HCT116 (cell line): ENCODE measurements at regions not wholly inside any gene's neighbourhood (a gene's known extent, or its start where the extent isn't known, plus 50 kb on each side); places are given as distances from the start of the nearest gene placed in this dataset.

Source experiments
- ATAC-seq: fragments of 200-7000 bp; cut with Tn5 transposase; 2 replicates; pipeline ENCODE4 v1.9.1; 2020; ENCODE audit warnings: mild to moderate bottlenecking, moderate library complexity
- BruUV-seq: library from RNA; stranded (reverse); fragments of 400-500 nt; replicated peaks from 2 replicates; lab custom pipeline; 2021; lab: Mats Ljungman, UMichigan
- CTCF ChIA-PET: fragments of 300-600 bp; sonication (Branson Sonifier 250); formaldehyde crosslinking; loops from one replicate; lab custom pipeline; 2021; ENCODE audit warnings: antibody characterized with exemption; lab: Charles Lee
- POLR2A ChIA-PET: fragments of 300-600, 350-600 bp; sonication (Branson Sonifier 250); formaldehyde crosslinking; loops from one replicate; lab custom pipeline; 2021; ENCODE audit warnings: antibody characterized with exemption; lab: Charles Lee
- RAD21 ChIA-PET, 2 experiments: fragments of 300-600 bp; sonication (Branson Sonifier 250); formaldehyde crosslinking; loops; one replicate each; lab custom pipeline; 2023; ENCODE audit warnings: low total read pairs in 2 of 2; ENCODE audit not compliant: uncharacterized antibody in 2 of 2, unreplicated experiment in 2 of 2, low non-redundant PET in 1 of 2; lab: Charles Lee
- DNase-seq: peaks from one replicate; pipeline ENCODE4 v3.0.0-alpha.2; 2010; ENCODE audit warnings: low read depth, low spot score
- H2AFZ ChIP-seq: fragments of 200-600 bp; shearing (Covaris generic), sonication (generic); 2 replicates; pipeline ENCODE4 v1.6.1; 2017; ENCODE audit warnings: low read depth, mixed run types, mixed read lengths, antibody characterized with exemption, low read length; ENCODE audit not compliant: poor library complexity, severe bottlenecking
- H3K27ac ChIP-seq: 2 replicates; pipeline ENCODE4 v1.5.1; 2012; ENCODE audit warnings: low read depth, low read length
- H3K27me3 ChIP-seq: fragments of 200-600 bp; sonication (generic); 2 replicates; pipeline ENCODE4 v1.6.1; 2016; ENCODE audit warnings: mixed run types, low read length, mixed read lengths; ENCODE audit not compliant: insufficient read depth
- H3K36me3 ChIP-seq, 2 experiments: fragments of 200-500 bp in 1 of 2; fragments of 200-600 bp in 1 of 2; sonication (Bioruptor generic) in 1 of 2; sonication (generic) in 1 of 2; 2 replicates each; pipeline versions ENCODE4 v1.5.1 to v1.6.1; 2014 to 2016; ENCODE audit warnings: low read length in 2 of 2, inconsistent platforms in 1 of 2, mixed read lengths in 1 of 2, mixed run types in 1 of 2; ENCODE audit not compliant: insufficient read depth in 2 of 2, control insufficient read depth in 1 of 2
- H3K4me1 ChIP-seq, 2 experiments: fragments of 200-600 bp in 1 of 2; sonication (generic) in 1 of 2; 2 replicates each; pipeline versions ENCODE4 v1.5.1 to v1.6.1; 2012 to 2017; ENCODE audit warnings: low read length in 2 of 2, inconsistent platforms in 1 of 2, mild to moderate bottlenecking in 1 of 2, mixed read lengths in 1 of 2, mixed run types in 1 of 2, moderate library complexity in 1 of 2; ENCODE audit not compliant: insufficient read depth in 2 of 2, control insufficient read depth in 1 of 2
- H3K4me2 ChIP-seq: fragments of 200-600 bp; sonication (generic); 2 replicates; pipeline ENCODE4 v1.6.1; 2017; ENCODE audit warnings: mixed run types, low read length, mixed read lengths
- H3K4me3 ChIP-seq, 2 experiments: fragments of 200-600 bp in 1 of 2; sonication (generic) in 1 of 2; replicated peaks in 1 of 2; 2 replicates each; pipeline ENCODE4 v1.5.1; 2011 to 2016; ENCODE audit warnings: low read length in 2 of 2, control low read depth in 1 of 2, low read depth in 1 of 2, mild to moderate bottlenecking in 1 of 2, mixed read lengths in 1 of 2, mixed run types in 1 of 2
- H3K79me2 ChIP-seq: fragments of 200-600 bp; sonication (generic); 2 replicates; pipeline ENCODE4 v1.6.1; 2017; ENCODE audit warnings: mild to moderate bottlenecking, mixed run types, low read length, moderate library complexity, mixed read lengths; ENCODE audit not compliant: insufficient read depth
- H3K9ac ChIP-seq: fragments of 200-600 bp; sonication (generic); 2 replicates; pipeline ENCODE4 v1.6.1; 2016; ENCODE audit warnings: low read length, mixed read lengths
- H3K9me2 ChIP-seq: fragments of 200-600 bp; sonication (generic), shearing (Covaris generic); 2 replicates; pipeline ENCODE4 v1.6.1; 2017; ENCODE audit warnings: mixed run types, mild to moderate bottlenecking, moderate library complexity; ENCODE audit not compliant: insufficient read depth
- H3K9me3 ChIP-seq, 2 experiments: fragments of 200-500 bp in 1 of 2; fragments of 200-600 bp in 1 of 2; sonication (Bioruptor generic) in 1 of 2; sonication (generic) in 1 of 2; 2 replicates each; pipeline ENCODE4 v1.6.1; 2014 to 2017; ENCODE audit warnings: low read length in 2 of 2, mixed read lengths in 2 of 2, inconsistent platforms in 1 of 2, low read depth in 1 of 2, mild to moderate bottlenecking in 1 of 2, mixed run types in 1 of 2, moderate library complexity in 1 of 2; ENCODE audit not compliant: control insufficient read depth in 1 of 2, insufficient read depth in 1 of 2
- H4K20me1 ChIP-seq: fragments of 200-600 bp; sonication (generic), shearing (Covaris generic); 2 replicates; pipeline ENCODE4 v1.6.1; 2017; ENCODE audit warnings: mixed run types, mild to moderate bottlenecking, moderate library complexity; ENCODE audit not compliant: insufficient read depth
- CBX3 ChIP-seq: IDR thresholded peaks from 2 replicates; pipeline ENCODE4 v1.6.1; 2012; ENCODE audit warnings: low read depth
- CTCF ChIP-seq, 3 experiments: fragments of 200-600 bp in 1 of 3; sonication (generic) in 1 of 3; IDR thresholded peaks in 2 of 3; conservative IDR thresholded peaks in 1 of 3; 2 replicates each; pipeline ENCODE4 v1.5.1; 2012 to 2017; ENCODE audit warnings: low read depth in 2 of 3, low read length in 2 of 3, antibody characterized with exemption in 1 of 3, borderline replicate concordance in 1 of 3, control low read depth in 1 of 3, mild to moderate bottlenecking in 1 of 3, mixed read lengths in 1 of 3, mixed run types in 1 of 3, moderate library complexity in 1 of 3; ENCODE audit not compliant: insufficient read depth in 1 of 3
- EGR1 ChIP-seq: IDR thresholded peaks from 2 replicates; pipeline ENCODE4 v1.6.1; 2012; ENCODE audit warnings: low read depth
- ELF1 ChIP-seq: IDR thresholded peaks from 2 replicates; pipeline ENCODE4 v1.6.1; 2012; ENCODE audit warnings: low read depth, borderline replicate concordance
- EZH2 ChIP-seq: fragments of 200-600 bp; sonication (generic); IDR thresholded peaks from 2 replicates; pipeline ENCODE4 v1.6.1; 2017; ENCODE audit warnings: antibody characterized with exemption, mixed run types
- EZH2phosphoT487 ChIP-seq: fragments of 200-600 bp; IDR thresholded peaks from 2 replicates; pipeline ENCODE4 v1.6.1; 2018; ENCODE audit warnings: antibody characterized with exemption, borderline replicate concordance
- JUND ChIP-seq: IDR thresholded peaks from 2 replicates; pipeline ENCODE4 v1.6.1; 2012
- MAX ChIP-seq: IDR thresholded peaks from 2 replicates; pipeline ENCODE4 v1.6.1; 2012
- POLR2A ChIP-seq: IDR thresholded peaks from 2 replicates; pipeline ENCODE4 v1.7.0; 2011; ENCODE audit warnings: borderline replicate concordance; ENCODE audit not compliant: insufficient read depth, insufficient read length; ENCODE audit errors: extremely low read depth
- RAD21 ChIP-seq: IDR thresholded peaks from 2 replicates; pipeline ENCODE4 v1.6.1; 2012; ENCODE audit warnings: low read depth, mild to moderate bottlenecking
- REST ChIP-seq: IDR thresholded peaks from 2 replicates; pipeline ENCODE4 v1.6.1; 2012; ENCODE audit warnings: low read depth
- SIN3A ChIP-seq: IDR thresholded peaks from 2 replicates; pipeline ENCODE4 v1.6.1; 2012; ENCODE audit warnings: low read depth
- SP1 ChIP-seq: IDR thresholded peaks from 2 replicates; pipeline ENCODE4 v1.6.1; 2012; ENCODE audit warnings: low read depth
- SRF ChIP-seq: IDR thresholded peaks from 2 replicates; pipeline ENCODE4 v1.6.1; 2012; ENCODE audit warnings: low read depth
- TCF7L2 ChIP-seq: IDR thresholded peaks from 2 replicates; pipeline ENCODE4 v1.7.0; 2011; ENCODE audit warnings: borderline replicate concordance, inconsistent platforms; ENCODE audit not compliant: insufficient read depth, insufficient read length; ENCODE audit errors: extremely low read depth
- YY1 ChIP-seq: IDR thresholded peaks from 2 replicates; pipeline ENCODE4 v1.6.1; 2011; ENCODE audit warnings: low read length, low read depth, moderate library complexity, mild to moderate bottlenecking; ENCODE audit not compliant: insufficient replicate concordance; ENCODE audit errors: extremely low read depth
- ZNF274 ChIP-seq: fragments of 200-500 bp; sonication (Bioruptor generic); IDR thresholded peaks from 2 replicates; pipeline ENCODE4 v1.6.1; 2014; ENCODE audit warnings: mild to moderate bottlenecking, low read depth, low read length, inconsistent platforms
- intact Hi-C: fragments of 100-400 bp; cut with micrococcal nuclease; formaldehyde crosslinking; loops from 2 replicates; pipeline ENCODE4 v1.10.0; 2022

DNA sequence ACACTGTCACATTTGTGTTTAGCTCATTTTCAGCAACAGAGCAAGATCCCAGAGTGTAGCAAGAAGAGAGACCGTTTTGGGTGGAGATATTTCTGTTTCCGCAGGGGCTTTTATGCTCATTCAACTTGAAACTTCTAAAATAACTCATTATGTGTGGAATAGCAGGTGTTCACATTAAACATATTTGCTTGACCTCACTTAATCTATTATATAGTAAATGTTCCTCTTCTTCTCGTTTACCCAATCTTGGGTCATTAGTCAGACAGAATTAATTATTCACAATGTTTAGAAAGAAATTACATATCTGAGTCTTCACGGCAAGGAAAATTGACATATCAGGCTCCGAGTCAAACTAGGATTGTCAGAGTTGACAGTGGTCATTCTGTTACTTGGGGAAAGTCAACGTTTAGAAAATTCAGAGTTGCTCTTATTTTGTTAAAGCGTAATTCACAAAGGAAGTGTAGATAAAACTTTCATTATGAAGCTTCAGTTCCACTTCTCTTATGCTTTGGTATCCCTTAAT lies 222.9 kb downstream of the TPRG1 start:
- no peak overlapping the region for H3K9ac ChIP-seq
- no peaks in the 10 kb centered on the region for H3K9me2 ChIP-seq
- CTCF ChIA-PET, result no interaction called here
- no peak overlapping the region for H3K4me3 ChIP-seq
- no TSS peak for BruUV-seq
- H3K4me2 ChIP-seq, result no peak overlapping the region
- POLR2A ChIA-PET, result no interaction called here
- no peak overlapping the region for H2AFZ ChIP-seq
- intact Hi-C loops, result no loop called here
- no peak for DNase-seq
- H3K27ac ChIP-seq, result no peak overlapping the region
- no peaks in the 10 kb centered on the region for H3K36me3 ChIP-seq
- H4K20me1 ChIP-seq, result no peaks in the 10 kb centered on the region
- RAD21 ChIA-PET, result no interaction called here
- ATAC-seq, result no peak
- no peak for TF ChIP-seq SRF
- no peak for TF ChIP-seq ZNF274
- TF ChIP-seq RAD21, result no peak
- TF ChIP-seq ELF1, result no peak
- TF ChIP-seq POLR2A, result no peak
- TF ChIP-seq SP1, result no peak
- no peak for TF ChIP-seq MAX
- H3K4me1 ChIP-seq, result peaks cover 8 to 17% of the 10 kb centered on the region in 2 experiments
- no peaks in the 10 kb centered on the region for H3K9me3 ChIP-seq
- H3K27me3 ChIP-seq, result no peaks in the 10 kb centered on the region
- no peaks in the 10 kb centered on the region for H3K79me2 ChIP-seq

DNA sequence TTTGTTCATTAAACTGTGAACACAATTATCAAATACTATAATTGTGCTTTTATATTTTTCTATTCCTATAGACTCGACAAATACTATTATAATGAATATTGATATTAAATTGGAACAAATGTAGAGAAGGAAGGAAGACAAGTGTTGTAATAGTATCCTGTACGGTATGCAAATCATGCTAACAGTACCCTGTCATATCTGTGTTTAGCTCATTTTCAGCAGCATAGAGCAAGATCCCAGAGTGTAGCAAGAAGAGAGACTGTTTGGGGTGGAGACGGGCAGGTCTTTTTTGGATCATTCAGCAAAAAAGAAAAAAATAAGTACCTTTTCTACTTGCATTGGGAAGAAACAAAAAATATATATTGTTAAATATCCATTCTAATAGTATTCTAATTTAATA lies 224.1 kb downstream of the TPRG1 start:
- Histone ChIP-seq H3K9me3 (no peaks in the 10 kb centered on the region), H3K27me3 (no peaks in the 10 kb centered on the region), H3K36me3 (no peaks in the 10 kb centered on the region), H3K9ac (no peak overlapping the region), H3K9me2 (no peaks in the 10 kb centered on the region), H3K4me1 (peaks cover 8 to 17% of the 10 kb centered on the region in 2 experiments), H3K4me3 (no peak overlapping the region), H2AFZ (no peak overlapping the region), H3K27ac (no peak overlapping the region), H3K79me2 (no peaks in the 10 kb centered on the region), H3K4me2 (no peak overlapping the region), H4K20me1 (no peaks in the 10 kb centered on the region)
- intact Hi-C loops, result no loop called here
- DNase-seq (no peak), ATAC-seq (no peak)
- RAD21 ChIA-PET, result no interaction called here
- CTCF ChIA-PET, result no interaction called here
- BruUV-seq, result no TSS peak
- POLR2A ChIA-PET, result interaction anchor here (0.5 kb wide), 1 partner anchor 336 kb away, joined by 3 read pairs; no protein-coding TSS in a partner anchor
- no peak for TF ChIP-seq ELF1
- TF ChIP-seq YY1, result no peak
- TF ChIP-seq REST, result no peak
- TF ChIP-seq CTCF (IDR thresholded peaks at IDR 0.05 in 2 of 3, conservative IDR thresholded peaks at IDR 0.05 in 1 of 3; ENCODE audit: borderline replicate concordance in 1 of 3, insufficient read depth in 1 of 3, low read depth in 2 of 3, low read length in 2 of 3), result no peak
- TF ChIP-seq EZH2, result no peak
- no peak for TF ChIP-seq EGR1
- no peak for TF ChIP-seq JUND
- TF ChIP-seq TCF7L2, result no peak
- TF ChIP-seq EZH2phosphoT487, result no peak
- TF ChIP-seq MAX, result no peak
- TF ChIP-seq SIN3A, result no peak
- no peak for TF ChIP-seq CBX3
